GM19324 (cell line): ENCODE measurements at regions not wholly inside any gene's neighbourhood (a gene's known extent, or its start where the extent isn't known, plus 50 kb on each side); places are given as distances from the start of the nearest gene placed in this dataset.
"Not testable (repeated sequence)": the region's sequence is repeated elsewhere in the genome, so short reads cannot be mapped to it uniquely, and the experiment has no call there.

ENCODE experiments used
- ATAC-seq: cut with Tn5 transposase; IDR thresholded peaks from one replicate; pipeline ENCODE4 v1.9.1; 2021; ENCODE audit warnings: mild to moderate bottlenecking, moderate library complexity; ENCODE audit not compliant: unreplicated experiment, low FRiP score

GRCh38 chr2:187207126-187207525 is 240.9 kb downstream of the CALCRL start:
- no peak for ATAC-seq

DNA sequence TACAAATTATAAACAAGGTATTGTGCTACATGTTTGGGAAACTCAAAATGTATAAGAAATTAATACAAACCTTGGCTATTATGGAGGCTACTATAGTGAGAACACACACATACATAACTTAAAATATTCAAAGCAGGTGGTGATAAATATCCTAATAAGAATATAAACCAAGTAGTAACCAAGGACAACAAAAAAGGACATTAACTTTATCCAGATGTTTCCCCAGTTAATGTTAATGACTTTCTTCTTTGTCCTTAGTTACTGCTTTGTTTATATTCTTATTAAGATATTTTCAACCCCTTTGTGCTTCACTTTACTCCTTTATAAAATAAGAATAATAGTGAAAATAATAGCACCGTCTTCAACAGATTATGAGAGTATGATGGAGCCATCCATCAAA is 241.6 kb downstream of the CALCRL start:
- ATAC-seq: no peak

DNA sequence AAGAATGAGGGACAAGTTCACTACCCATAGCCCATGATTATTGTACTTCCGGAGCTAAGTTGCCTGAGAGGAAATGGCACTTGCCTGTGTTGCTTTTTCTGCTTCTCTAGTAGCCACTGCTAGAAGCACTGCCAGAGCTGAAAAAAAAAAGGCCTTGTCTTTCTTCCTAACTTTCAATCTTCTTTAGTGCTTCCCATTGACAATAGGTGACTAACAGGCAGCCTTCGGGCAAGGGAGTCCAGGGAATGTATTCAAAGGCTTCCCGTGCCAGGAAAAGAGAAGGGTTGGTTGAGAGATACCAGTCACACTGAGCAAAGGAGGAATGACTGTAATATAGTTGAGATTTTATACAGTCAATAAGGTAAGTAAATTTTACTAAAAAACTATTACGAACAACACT is 242.0 kb downstream of the CALCRL start:
- ATAC-seq: no peak

GRCh38 chr2:187198136-187198535 is 249.9 kb downstream of the CALCRL start:
- ATAC-seq: no peak

- no peak for ATAC-seq
Observed at GRCh38 chr2:187194049-187194448, 254.0 kb downstream of the CALCRL start.

GRCh38 chr2:187188783-187189631 is 259.0 kb downstream of the CALCRL start:
- ATAC-seq: no peak

DNA sequence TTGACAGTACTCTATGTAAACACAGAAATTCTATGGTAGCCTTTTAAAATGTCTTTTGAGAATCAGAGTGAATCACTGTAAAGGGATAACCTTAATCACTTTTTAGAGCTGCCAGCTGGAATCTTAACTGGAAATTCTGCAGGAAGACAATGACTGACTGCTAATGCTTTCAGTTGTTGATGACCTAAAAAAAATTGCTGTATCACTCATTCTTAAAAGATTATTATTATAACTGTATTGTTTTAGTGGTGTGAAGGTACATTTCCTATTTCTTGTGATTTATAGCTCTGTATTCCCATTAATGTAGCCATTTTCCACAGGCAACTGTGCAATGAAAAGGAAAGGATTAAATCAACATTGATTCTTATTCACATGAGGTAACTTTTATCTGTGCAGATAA is 260.5 kb downstream of the CALCRL start:
- ATAC-seq: no peak

DNA sequence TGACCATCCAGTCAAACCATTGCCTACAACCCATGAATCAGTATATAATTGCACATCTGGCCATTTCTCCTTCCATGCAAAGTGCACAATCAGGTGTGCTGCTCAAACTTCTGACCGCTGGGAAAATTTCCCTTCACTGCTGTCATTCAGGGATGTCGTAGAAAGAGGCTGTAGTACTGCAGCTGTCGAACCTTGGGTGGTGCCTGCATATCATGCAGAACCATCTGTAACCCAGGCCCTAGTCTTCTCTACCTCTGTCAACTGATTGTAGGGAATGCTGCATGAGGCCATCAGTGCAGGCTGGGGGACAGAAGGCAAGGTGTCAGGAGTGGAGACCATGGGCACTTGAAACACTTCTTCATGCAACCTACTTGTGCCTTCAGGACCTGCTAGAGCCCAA is 267.5 kb downstream of the CALCRL start:
- ATAC-seq: no peak

DNA sequence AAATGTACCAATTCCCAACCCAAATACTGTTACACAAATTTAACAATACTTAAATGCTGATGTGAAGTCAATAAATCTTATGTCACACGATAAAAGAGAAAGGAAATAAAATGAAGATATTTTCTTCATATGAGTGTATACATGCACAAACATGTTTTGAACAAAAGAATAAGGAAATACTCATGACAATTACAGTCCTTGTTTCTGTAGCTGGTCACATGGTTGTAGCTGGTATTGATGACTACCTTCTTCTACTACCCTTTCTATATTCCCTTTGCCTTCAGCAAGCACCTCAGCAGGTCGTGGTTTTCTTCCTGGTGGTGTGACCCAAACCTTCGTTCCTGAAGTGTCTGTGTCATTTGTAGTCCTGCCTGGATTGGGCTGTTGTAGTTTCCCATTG is 269.2 kb downstream of the CALCRL start:
- ATAC-seq: not testable (repeated sequence)

- ATAC-seq: no peak
Observed at GRCh38 chr2:187177253-187177652, 270.8 kb downstream of the CALCRL start.

DNA sequence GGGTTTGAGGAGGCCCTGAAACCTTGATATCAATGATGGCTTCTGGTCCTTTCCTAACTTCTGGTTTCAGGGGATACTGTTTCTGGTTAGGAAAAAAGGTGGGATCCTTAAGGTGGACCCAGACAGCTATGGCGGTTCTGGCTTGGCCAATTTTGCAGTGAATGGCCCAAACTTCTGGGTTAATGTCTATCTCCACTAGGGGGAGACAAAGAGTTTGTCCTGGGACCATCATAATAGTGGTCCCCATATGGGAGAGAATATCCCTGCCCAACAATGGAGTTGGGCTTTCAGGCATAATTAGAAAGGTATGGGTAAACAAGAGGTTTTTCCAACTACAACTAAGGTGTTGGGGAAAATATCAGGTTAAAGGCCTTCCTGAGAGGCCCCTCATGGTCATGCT is 273.5 kb downstream of the CALCRL start:
- no peak for ATAC-seq

GRCh38 chr2:187171318-187171717 is 276.7 kb downstream of the CALCRL start:
- ATAC-seq: no peak

DNA sequence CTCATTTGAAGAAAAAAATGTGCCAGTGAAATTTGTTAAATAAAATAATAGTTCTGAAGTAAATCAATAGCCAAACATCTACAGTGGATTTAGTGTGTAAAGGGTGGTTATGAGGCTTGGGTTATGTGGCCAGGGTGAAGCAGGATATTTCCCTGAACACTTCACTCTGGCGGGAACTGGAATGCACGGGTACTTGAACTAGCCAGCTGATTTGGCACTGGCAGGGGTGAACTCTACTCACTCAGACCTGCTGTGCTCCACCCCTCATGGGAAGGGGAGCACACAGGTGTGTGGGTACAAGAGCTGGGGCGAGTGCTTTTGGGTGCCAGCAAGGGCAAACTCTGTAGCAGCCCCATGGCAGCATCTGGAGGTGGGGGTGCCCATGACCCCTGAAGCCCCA is 278.2 kb downstream of the CALCRL start:
- ATAC-seq: no peak

DNA sequence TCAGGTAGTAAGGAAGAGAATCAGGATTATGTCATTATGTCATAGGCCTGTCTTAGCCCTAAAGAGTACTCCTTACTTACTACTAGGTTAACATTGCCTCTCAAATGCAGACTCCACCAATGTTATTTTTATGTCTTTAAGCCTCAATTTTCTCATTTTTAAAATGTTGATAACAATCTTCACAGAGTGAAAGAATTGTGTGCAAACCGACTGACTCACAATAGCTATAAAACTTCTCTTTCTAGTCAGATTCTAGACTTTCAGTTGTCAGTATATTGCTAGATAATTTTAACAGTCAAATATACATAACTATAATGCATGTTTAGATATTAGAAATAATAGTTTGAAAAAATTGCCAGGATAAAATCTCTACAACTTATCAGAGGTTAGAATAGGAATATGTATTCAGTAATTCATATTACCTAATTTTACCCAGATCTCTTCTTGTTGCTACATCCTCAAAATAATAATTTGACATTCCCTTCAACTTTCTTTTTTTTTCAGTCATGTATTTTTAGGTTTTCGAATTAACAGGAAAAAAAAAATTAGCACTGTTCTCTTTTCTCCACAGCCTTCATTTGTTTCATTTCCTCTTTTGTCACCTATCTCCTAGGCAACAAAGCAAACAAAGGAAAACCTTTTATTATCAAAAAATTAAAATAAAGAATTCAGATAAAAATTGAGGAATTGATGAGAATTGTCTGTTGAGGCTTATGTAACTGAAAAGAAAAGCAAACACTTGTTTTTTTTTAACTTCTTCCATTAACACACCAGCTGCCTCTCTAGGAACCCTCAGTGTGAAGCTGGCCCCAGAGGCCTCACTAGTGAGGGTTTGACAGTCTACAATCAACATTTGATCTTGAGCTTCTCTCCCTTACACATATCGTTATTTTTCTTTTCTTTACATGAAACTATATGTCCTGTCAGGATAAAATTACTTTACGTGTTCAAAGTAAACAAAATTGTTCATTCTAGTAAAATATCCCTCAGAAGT is 279.0 kb downstream of the CALCRL start:
- ATAC-seq: peak; percentile 64

DNA sequence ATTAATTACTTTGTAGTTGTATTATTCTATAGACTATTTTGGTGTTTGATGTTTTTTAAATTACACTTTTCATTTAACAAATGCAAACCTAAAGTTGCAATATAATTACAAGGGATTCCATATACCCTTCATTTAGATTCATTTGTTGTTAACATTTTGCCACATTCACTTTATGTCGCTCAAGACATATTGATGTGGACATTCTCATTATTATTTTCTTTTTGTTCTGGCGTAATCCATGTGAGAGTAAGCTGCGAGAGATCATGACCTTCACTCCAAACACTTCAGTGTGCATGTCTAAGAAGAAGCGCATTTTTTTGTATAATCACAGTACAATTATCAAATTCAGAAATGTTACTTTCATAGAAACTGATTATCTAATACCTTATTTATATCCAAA is 280.6 kb downstream of the CALCRL start:
- no peak for ATAC-seq

DNA sequence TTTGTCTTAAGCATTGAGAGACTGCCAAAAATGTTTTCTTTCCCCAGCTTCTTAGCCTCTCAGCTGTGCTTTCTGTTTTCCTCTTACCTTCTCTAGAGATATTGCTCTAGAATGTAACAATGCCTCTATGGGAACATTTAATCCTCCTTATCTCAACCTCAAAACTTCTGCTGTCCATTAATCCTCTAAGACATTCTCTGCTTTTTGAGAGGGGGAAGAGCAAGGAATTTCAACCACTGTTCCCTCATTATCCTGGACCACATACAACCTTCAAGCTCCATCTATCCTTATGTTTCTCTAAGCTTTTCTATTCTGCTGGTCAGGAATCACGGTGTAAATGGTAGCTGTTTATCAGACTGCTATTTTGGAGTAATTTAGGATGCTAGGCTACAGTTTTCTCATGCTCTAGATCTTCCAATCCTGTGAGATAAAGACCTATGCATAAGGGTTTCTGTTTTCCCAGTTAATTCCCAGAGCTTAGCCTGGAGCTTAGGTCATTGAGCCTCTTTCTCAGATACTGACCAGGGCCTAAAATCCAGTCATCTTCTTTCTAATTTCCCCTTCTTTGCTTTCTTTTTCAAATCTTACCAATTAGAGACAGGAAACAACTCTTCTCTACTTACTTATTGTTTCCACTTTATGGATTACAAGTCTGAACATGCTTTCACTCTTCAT is 282.0 kb downstream of the CALCRL start:
- no peak for ATAC-seq

GRCh38 chr2:187158452-187158851 is 289.6 kb downstream of the CALCRL start:
- no peak for ATAC-seq

DNA sequence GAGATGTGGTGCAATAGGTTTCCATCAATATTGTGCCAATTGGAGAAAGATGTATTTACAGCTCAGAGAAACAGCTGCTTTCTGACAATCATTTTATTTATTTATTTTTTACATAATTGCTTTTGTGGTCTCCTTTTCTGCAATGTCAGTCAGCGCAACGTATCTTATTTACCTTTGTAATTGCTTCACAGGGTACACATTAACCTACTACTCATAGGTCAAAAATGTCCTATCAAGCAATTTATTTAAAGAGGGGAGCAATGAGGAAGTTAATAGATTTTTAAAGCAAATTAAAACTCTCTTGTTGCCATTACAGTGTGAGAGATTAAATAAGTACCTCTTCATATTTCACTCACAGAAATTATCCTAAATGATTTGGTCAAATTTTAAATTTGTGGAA is 291.0 kb downstream of the CALCRL start:
- no peak for ATAC-seq

- ATAC-seq: no peak
Observed at GRCh38 chr2:187155476-187155875, 292.6 kb downstream of the CALCRL start.

DNA sequence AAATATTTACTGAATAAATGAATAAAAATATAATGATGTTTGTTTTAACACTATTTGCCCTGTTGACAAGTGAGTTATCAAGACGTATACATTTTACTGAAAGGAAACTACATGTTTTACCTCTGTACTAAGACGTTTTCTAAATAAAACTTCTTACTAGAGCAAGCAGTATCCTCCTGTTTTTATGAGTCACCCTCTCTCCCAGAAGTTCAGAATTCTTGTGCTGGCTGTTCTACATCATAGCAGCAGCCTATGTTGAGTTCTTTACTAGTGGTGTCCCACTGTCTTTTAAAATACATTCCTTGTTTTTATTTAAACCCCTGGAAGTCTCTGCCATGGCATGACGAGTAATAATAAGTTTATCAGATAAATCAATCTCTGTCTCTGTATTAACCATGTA is 297.4 kb downstream of the CALCRL start:
- no peak for ATAC-seq
